Uterus (tissue), 3 donors: ENCODE measurements at regions not wholly inside any gene's neighbourhood (a gene's known extent, or its start where the extent isn't known, plus 50 kb on each side); places are given as distances from the start of the nearest gene placed in this dataset.

Experiments used
- DNase-seq, 2 donors: peaks; one replicate each; pipeline ENCODE4 v3.0.0-alpha.2; 2019 to 2020
- H3K27ac ChIP-seq, 2 donors: fragments of 200-600 bp; sonication (generic); 1 replicate in 1 of 2; 2 replicates in 1 of 2; pipeline ENCODE4 v1.5.1; 2016 to 2018
- H3K27me3 ChIP-seq, 2 donors: fragments of 200-600 bp; sonication (generic); one replicate each; pipeline ENCODE4 v1.5.1; 2018 to 2019; ENCODE audit warnings: control low read depth in 1 of 2
- H3K36me3 ChIP-seq, 2 donors: fragments of 200-600 bp; sonication (generic); one replicate each; pipeline ENCODE4 v1.5.1; 2019; ENCODE audit warnings: control low read depth in 1 of 2
- H3K4me1 ChIP-seq, 2 donors: fragments of 200-600 bp; sonication (generic); one replicate each; pipeline ENCODE4 v1.5.1; 2018 to 2019; ENCODE audit warnings: control low read depth in 1 of 2
- H3K4me3 ChIP-seq, 2 donors: fragments of 200-600 bp; sonication (generic); 1 replicate in 1 of 2; 2 replicates in 1 of 2; pipeline ENCODE4 v1.5.1; 2018 to 2019; ENCODE audit warnings: mild to moderate bottlenecking in 1 of 2
- H3K9me3 ChIP-seq, 2 donors: fragments of 200-600 bp; sonication (generic); one replicate each; pipeline ENCODE4 v1.5.1; 2019; ENCODE audit warnings: control low read depth in 1 of 2
- CTCF ChIP-seq, 4 experiments: fragments of 200-600 bp in 2 of 4; fragments of 450-650 bp in 2 of 4; sonication (generic) in 2 of 4; IDR thresholded peaks; one replicate each; pipeline ENCODE4 v1.5.1; 2016 to 2019; ENCODE audit warnings: antibody characterized with exemption in 4 of 4, mild to moderate bottlenecking in 2 of 4, moderate library complexity in 1 of 4
- POLR2A ChIP-seq, 2 donors: fragments of 450-650 bp; IDR thresholded peaks; one replicate each; pipeline ENCODE4 v1.6.1; 2016; ENCODE audit warnings: antibody characterized with exemption in 2 of 2, mild to moderate bottlenecking in 1 of 2, moderate library complexity in 1 of 2
- intact Hi-C: fragments of 100-400 bp; cut with DNase I; formaldehyde crosslinking; loops from one replicate; pipeline ENCODE4 v1.15.1; 2023; ENCODE audit warnings: low total_unique reads
- donor health status: DM: yes; HTN: yes; CAD: no.

- no peaks in the 10 kb centered on the region for H3K4me1 ChIP-seq
- intact Hi-C loops = no loop called here
- TF ChIP-seq CTCF (IDR thresholded peaks at IDR 0.05) (no peak), POLR2A (IDR thresholded peaks at IDR 0.05) (no peak)
These were observed 64.7 kb upstream of the PTPN13 start for GRCh38 chr4:86529436-86529835.

GRCh38 chr4:86530183-86530582 lies 63.9 kb upstream of the PTPN13 start:
- no peaks in the 10 kb centered on the region for H3K36me3 ChIP-seq
- TF ChIP-seq POLR2A (IDR thresholded peaks at IDR 0.05) (no peak), CTCF (IDR thresholded peaks at IDR 0.05) (no peak)
- no peaks in the 10 kb centered on the region for H3K9me3 ChIP-seq
- H3K4me1 ChIP-seq = no peaks in the 10 kb centered on the region
- intact Hi-C loops = no loop called here
- H3K4me3 ChIP-seq = no peak overlapping the region
- no peak for DNase-seq
- H3K27me3 ChIP-seq = no peaks in the 10 kb centered on the region
- no peak overlapping the region for H3K27ac ChIP-seq

More at GRCh38 chr4:86529436-86529835, 64.7 kb upstream of the PTPN13 start:
- Histone ChIP-seq H3K9me3 (no peaks in the 10 kb centered on the region), H3K36me3 (no peaks in the 10 kb centered on the region), H3K27me3 (no peaks in the 10 kb centered on the region), H3K4me3 (no peak overlapping the region), H3K27ac (no peak overlapping the region)
- DNase-seq = no peak

DNA sequence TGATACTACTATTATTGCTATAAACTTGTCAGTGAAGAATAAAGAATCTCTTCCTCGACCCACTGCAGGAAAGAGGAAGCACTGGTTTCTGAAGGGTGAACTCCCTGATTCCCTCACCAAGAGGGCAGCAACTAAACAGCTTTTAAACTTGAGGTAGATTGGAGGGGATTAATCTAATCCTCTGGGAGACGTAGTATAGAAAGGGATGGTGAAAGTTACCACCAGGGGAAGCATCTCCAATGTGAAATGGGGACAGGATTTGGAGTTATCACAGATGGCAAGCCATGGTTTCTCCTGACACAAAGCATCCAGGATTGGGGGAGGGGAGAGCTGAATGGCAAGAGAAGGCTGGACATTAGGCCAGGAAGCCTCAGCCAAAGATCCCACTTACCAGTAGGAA lies 62.7 kb upstream of the PTPN13 start:
- intact Hi-C loops = no loop called here
- no peaks in the 10 kb centered on the region for H3K4me1 ChIP-seq
- no peaks in the 10 kb centered on the region for H3K36me3 ChIP-seq
- no peaks in the 10 kb centered on the region for H3K9me3 ChIP-seq
- H3K27me3 ChIP-seq = no peaks in the 10 kb centered on the region
- no peak for TF ChIP-seq CTCF (IDR thresholded peaks at IDR 0.05)
- TF ChIP-seq POLR2A (IDR thresholded peaks at IDR 0.05) = no peak
- no peak overlapping the region for H3K4me3 ChIP-seq
- no peak overlapping the region for H3K27ac ChIP-seq
- no peak for DNase-seq

DNA sequence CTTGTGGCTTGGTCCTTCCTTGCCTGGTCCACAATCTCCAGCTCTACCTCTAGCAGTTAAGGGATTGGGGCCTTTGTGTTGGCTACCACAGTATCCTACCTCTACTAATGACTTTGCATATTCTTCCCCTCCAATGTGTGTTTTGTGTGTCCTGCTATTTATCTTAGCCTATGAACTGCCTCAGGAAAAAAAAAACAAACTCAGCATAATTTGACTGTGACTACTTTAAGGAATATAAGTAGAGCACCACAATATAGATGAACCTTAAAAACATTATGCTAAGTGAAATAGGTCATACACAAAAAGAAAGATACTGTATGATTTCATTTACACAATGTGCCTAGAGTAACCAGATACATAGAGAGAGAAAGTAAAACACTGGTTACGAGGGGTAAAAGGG lies 61.3 kb upstream of the PTPN13 start:
- H3K36me3 ChIP-seq = no peaks in the 10 kb centered on the region
- H3K27ac ChIP-seq = no peak overlapping the region
- H3K4me1 ChIP-seq = no peaks in the 10 kb centered on the region
- no peaks in the 10 kb centered on the region for H3K9me3 ChIP-seq
- H3K4me3 ChIP-seq = no peak overlapping the region
- intact Hi-C loops = no loop called here
- H3K27me3 ChIP-seq = no peaks in the 10 kb centered on the region
- DNase-seq = no peak
- TF ChIP-seq POLR2A (IDR thresholded peaks at IDR 0.05) (no peak), CTCF (IDR thresholded peaks at IDR 0.05) (no peak)

DNA sequence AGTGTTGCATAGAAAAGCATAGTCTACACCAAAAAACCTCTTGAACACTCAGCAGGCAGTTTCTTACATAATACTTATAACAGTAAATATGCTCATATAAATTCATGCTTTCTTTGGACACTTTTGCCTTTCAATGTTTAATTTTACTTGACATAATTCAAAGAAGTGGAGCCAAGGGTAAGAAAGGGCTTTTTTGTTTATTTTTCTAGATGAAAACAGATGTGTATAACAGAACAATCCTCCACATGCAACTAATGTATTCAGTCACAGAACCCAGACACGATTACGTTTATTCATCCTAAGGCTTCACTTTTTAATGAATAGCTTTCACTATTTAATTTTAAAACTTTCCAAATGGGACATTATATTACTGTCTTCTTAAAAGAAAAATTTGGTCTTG lies 58.0 kb upstream of the PTPN13 start:
- no peak for TF ChIP-seq POLR2A (IDR thresholded peaks at IDR 0.05)
- TF ChIP-seq CTCF (IDR thresholded peaks at IDR 0.05) = no peak
- Histone ChIP-seq H3K27me3 (no peaks in the 10 kb centered on the region), H3K4me3 (no peak overlapping the region), H3K4me1 (no peaks in the 10 kb centered on the region), H3K27ac (no peak overlapping the region), H3K9me3 (no peaks in the 10 kb centered on the region), H3K36me3 (no peaks in the 10 kb centered on the region)
- intact Hi-C loops = no loop called here
- no peak for DNase-seq
